ENCODE measurements at regions not wholly inside any gene's neighbourhood (a gene's known extent, or its start where the extent isn't known, plus 50 kb on each side); places are given as distances from the start of the nearest gene placed in this dataset.

GRCh38 chr12:94736004-94736403, 85.6 kb upstream of the TMCC3 start:
- TF ChIP-seq, protein P1, sequence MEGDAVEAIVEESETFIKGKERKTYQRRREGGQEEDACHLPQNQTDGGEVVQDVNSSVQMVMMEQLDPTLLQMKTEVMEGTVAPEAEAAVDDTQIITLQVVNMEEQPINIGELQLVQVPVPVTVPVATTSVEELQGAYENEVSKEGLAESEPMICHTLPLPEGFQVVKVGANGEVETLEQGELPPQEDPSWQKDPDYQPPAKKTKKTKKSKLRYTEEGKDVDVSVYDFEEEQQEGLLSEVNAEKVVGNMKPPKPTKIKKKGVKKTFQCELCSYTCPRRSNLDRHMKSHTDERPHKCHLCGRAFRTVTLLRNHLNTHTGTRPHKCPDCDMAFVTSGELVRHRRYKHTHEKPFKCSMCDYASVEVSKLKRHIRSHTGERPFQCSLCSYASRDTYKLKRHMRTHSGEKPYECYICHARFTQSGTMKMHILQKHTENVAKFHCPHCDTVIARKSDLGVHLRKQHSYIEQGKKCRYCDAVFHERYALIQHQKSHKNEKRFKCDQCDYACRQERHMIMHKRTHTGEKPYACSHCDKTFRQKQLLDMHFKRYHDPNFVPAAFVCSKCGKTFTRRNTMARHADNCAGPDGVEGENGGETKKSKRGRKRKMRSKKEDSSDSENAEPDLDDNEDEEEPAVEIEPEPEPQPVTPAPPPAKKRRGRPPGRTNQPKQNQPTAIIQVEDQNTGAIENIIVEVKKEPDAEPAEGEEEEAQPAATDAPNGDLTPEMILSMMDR (IDR thresholded peaks at IDR 0.05) = no peak
- no peak for TF ChIP-seq POLR2A (IDR thresholded peaks at IDR 0.05)
- no peak overlapping the region for H3K4me3 ChIP-seq
- DNase-seq = no peak
- H3K27me3 ChIP-seq = no peaks in the 10 kb centered on the region
- no peak overlapping the region for H3K27ac ChIP-seq
- H3K9me3 ChIP-seq = no peaks in the 10 kb centered on the region
- intact Hi-C loops (cut with DNase I; ENCODE audit: low total_unique reads) = no loop called here
- no peaks in the 10 kb centered on the region for H3K4me1 ChIP-seq
- H3K36me3 ChIP-seq = no peaks in the 10 kb centered on the region

- Histone ChIP-seq H3K4me3 (no peak overlapping the region), H3K4me1 (no peaks in the 10 kb centered on the region), H3K36me3 (no peaks in the 10 kb centered on the region), H3K27ac (no peak overlapping the region), H3K9me3 (no peaks in the 10 kb centered on the region), H3K27me3 (no peaks in the 10 kb centered on the region)
- DNase-seq = no peak
- intact Hi-C loops (cut with DNase I; ENCODE audit: low total_unique reads) = no loop called here
- TF ChIP-seq, protein P1 (IDR thresholded peaks at IDR 0.05) = no peak
These were observed 83.4 kb upstream of the TMCC3 start for GRCh38 chr12:94733727-94734126.

DNA sequence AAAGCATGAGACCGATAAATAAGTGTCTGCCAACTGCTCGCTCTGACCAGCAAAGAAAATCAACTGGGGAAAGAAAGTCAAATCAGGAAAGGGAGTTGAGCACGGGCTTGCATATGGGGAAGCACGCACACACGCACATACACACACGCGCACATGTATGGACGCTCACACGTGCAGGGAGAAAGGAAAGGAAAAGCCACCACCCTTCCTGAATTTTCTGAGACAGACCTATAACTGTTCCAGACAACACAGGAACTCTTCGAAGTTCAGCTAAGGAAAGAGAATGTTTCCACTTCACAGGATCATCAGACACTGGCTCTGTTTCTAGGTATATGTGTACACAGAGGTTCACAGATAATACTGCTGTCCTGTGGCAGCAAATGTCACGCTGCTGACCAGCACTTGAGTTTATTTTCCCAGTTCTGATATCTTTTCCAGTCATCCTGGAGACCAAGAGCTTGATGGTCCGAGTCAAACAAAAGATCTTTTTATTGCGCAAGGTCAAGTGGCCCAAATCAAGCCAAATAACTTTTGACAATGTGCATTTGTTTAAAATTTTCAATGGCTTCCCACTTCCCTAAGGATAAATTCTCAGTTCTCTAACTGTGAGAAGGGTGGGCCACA, 82.1 kb upstream of the TMCC3 start:
- H3K9me3 ChIP-seq = no peaks in the 10 kb centered on the region
- no peak overlapping the region for H3K27ac ChIP-seq
- no peaks in the 10 kb centered on the region for H3K4me1 ChIP-seq
- no peak for DNase-seq
- no peaks in the 10 kb centered on the region for H3K36me3 ChIP-seq
- intact Hi-C loops (cut with DNase I; ENCODE audit: low total_unique reads) = no loop called here
- no peak overlapping the region for H3K4me3 ChIP-seq
- H3K27me3 ChIP-seq = no peaks in the 10 kb centered on the region
- TF ChIP-seq, protein P1 (IDR thresholded peaks at IDR 0.05) = no peak
- TF ChIP-seq POLR2A (IDR thresholded peaks at IDR 0.05) = no peak

DNA sequence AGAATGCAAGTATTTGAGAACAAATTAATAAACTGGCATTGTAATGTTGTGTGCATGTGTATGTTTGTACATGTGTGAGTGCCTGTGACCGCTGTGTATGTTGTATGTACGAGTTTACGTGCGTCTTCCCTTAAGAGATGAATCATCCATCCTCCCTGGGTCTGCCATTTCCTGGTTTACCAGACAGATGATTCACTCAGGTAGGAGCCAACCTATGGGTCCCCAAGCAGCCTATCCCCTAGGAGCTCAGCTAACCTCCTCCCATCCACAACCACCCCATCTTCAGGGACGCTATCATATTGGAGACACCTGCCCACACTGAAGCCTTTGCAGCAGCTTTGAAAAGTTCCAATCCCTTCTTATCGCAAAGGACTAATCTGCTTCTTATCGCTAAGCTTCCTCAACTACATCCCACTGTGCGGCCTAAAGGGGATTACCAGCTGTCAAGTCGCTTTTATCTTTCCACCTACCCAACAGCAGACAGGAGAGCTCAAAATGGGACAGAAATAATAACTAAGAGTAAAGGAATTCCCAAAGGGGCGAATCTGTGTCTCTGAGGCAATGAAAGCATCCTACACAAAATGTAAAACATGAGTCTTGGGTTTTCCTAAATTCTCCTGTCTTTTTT, 81.5 kb upstream of the TMCC3 start:
- DNase-seq = no peak
- no peaks in the 10 kb centered on the region for H3K27me3 ChIP-seq
- no peak for TF ChIP-seq POLR2A (IDR thresholded peaks at IDR 0.05)
- TF ChIP-seq, protein P1 (IDR thresholded peaks at IDR 0.05) = no peak
- H3K9me3 ChIP-seq = no peaks in the 10 kb centered on the region
- no peaks in the 10 kb centered on the region for H3K36me3 ChIP-seq
- intact Hi-C loops (cut with DNase I; ENCODE audit: low total_unique reads) = no loop called here
- no peak overlapping the region for H3K4me3 ChIP-seq
- no peaks in the 10 kb centered on the region for H3K4me1 ChIP-seq
- H3K27ac ChIP-seq = no peak overlapping the region

DNA sequence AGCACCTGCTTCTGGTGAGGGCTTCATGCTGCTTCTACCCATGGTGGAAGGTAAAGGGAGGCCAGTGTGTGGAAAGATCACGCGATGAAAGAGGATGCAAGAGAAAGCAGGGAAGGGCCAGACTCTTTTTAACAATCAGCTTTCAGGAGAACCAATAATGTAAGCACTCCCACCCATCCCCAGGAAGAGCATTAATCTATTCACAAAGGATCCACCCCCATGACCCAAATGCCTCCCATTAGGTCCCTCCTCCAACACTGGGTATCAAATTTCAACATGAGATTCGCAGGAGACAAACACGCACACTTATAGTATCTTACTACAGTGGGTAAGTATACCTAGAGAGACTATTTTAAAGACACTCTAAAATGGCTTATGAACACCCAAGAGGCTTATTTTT, 80.5 kb upstream of the TMCC3 start:
- no peak overlapping the region for H3K4me3 ChIP-seq
- H3K9me3 ChIP-seq = no peaks in the 10 kb centered on the region
- intact Hi-C loops (cut with DNase I; ENCODE audit: low total_unique reads) = no loop called here
- H3K36me3 ChIP-seq = no peaks in the 10 kb centered on the region
- no peaks in the 10 kb centered on the region for H3K27me3 ChIP-seq
- no peaks in the 10 kb centered on the region for H3K4me1 ChIP-seq
- no peak for DNase-seq
- H3K27ac ChIP-seq = no peak overlapping the region
- no peak for TF ChIP-seq POLR2A (IDR thresholded peaks at IDR 0.05)
- TF ChIP-seq, protein P1 (IDR thresholded peaks at IDR 0.05) = no peak
